SK-N-MC (cell line): ENCODE measurements at regions not wholly inside any gene's neighbourhood (a gene's known extent, or its start where the extent isn't known, plus 50 kb on each side); places are given as distances from the start of the nearest gene placed in this dataset.

ENCODE experiments used
- DNase-seq: peaks from one replicate; pipeline ENCODE4 v3.0.0-alpha.2; 2011; ENCODE audit warnings: low read depth, low spot score
- H3K27ac ChIP-seq: fragments of 200-600 bp; sonication (generic); 2 replicates; pipeline ENCODE4 v1.5.1; 2016; ENCODE audit warnings: mixed run types
- H3K36me3 ChIP-seq: fragments of 200-600 bp; sonication (generic); 2 replicates; pipeline ENCODE4 v1.6.1; 2017; ENCODE audit warnings: antibody characterized with exemption, low read length, mixed read lengths; ENCODE audit not compliant: insufficient read depth
- H3K4me3 ChIP-seq: fragments of 200-600 bp; sonication (generic); 2 replicates; pipeline ENCODE4 v1.5.1; 2016
- H3K9ac ChIP-seq: fragments of 200-600 bp; sonication (generic); 2 replicates; pipeline ENCODE4 v1.8.0; 2017; ENCODE audit warnings: mixed run types, mixed read lengths; ENCODE audit not compliant: insufficient read length
- H3K9me3 ChIP-seq: fragments of 200-600 bp; sonication (generic); 2 replicates; pipeline ENCODE4 v1.6.1; 2017; ENCODE audit warnings: low read depth, mild to moderate bottlenecking, antibody characterized with exemption, low read length, moderate library complexity, mixed read lengths
- EZH2 ChIP-seq: fragments of 200-600 bp; sonication (generic); IDR thresholded peaks from one replicate; pipeline ENCODE4 v1.6.1; 2017; ENCODE audit warnings: antibody characterized with exemption
- FOXP2 ChIP-seq: optimal IDR thresholded peaks from 2 replicates; pipeline ENCODE3; 2011; ENCODE audit warnings: mild to moderate bottlenecking, moderate library complexity; ENCODE audit not compliant: insufficient read depth; ENCODE audit errors: extremely low read length, control extremely low read depth
- POLR2AphosphoS5 ChIP-seq: IDR thresholded peaks from 2 replicates; pipeline ENCODE4 v1.6.1; 2012; ENCODE audit warnings: mild to moderate bottlenecking, low read depth, low read length, borderline replicate concordance

GRCh38 chr2:2804528-2804927 is 473.5 kb upstream of the MYT1L start:
- Histone ChIP-seq H3K9me3 (no peaks in the 10 kb centered on the region), H3K36me3 (no peaks in the 10 kb centered on the region), H3K9ac (no peak overlapping the region), H3K27ac (no peak overlapping the region), H3K4me3 (no peak overlapping the region)
- TF ChIP-seq POLR2AphosphoS5 (no peak), FOXP2 (no peak), EZH2 (no peak)
- no peak for DNase-seq

- DNase-seq: no peak
- Histone ChIP-seq H3K27ac (no peak overlapping the region), H3K9ac (no peak overlapping the region), H3K9me3 (no peaks in the 10 kb centered on the region), H3K4me3 (no peak overlapping the region), H3K36me3 (no peaks in the 10 kb centered on the region)
- no peak for TF ChIP-seq FOXP2
- TF ChIP-seq EZH2: no peak
- TF ChIP-seq POLR2AphosphoS5: no peak
Observed at GRCh38 chr2:2801458-2801857, 470.4 kb upstream of the MYT1L start.

GRCh38 chr2:2800697-2801096 is 469.6 kb upstream of the MYT1L start:
- no peak overlapping the region for H3K9ac ChIP-seq
- TF ChIP-seq EZH2: no peak
- no peak for TF ChIP-seq FOXP2
- no peak for TF ChIP-seq POLR2AphosphoS5
- no peak overlapping the region for H3K4me3 ChIP-seq
- no peaks in the 10 kb centered on the region for H3K36me3 ChIP-seq
- H3K9me3 ChIP-seq: no peaks in the 10 kb centered on the region
- DNase-seq: no peak
- H3K27ac ChIP-seq: no peak overlapping the region

- H3K4me3 ChIP-seq: no peak overlapping the region
- TF ChIP-seq FOXP2 (no peak), POLR2AphosphoS5 (no peak), EZH2 (no peak)
- no peaks in the 10 kb centered on the region for H3K36me3 ChIP-seq
- no peak for DNase-seq
- no peak overlapping the region for H3K9ac ChIP-seq
- H3K27ac ChIP-seq: no peak overlapping the region
- H3K9me3 ChIP-seq: no peaks in the 10 kb centered on the region
Observed at GRCh38 chr2:2800001-2800400, 468.9 kb upstream of the MYT1L start.

GRCh38 chr2:2799151-2799697 is 468.1 kb upstream of the MYT1L start:
- no peak for TF ChIP-seq EZH2
- TF ChIP-seq FOXP2: no peak
- no peak for TF ChIP-seq POLR2AphosphoS5

GRCh38 chr2:2798337-2798736 is 467.3 kb upstream of the MYT1L start:
- no peak overlapping the region for H3K27ac ChIP-seq
- no peak overlapping the region for H3K9ac ChIP-seq
- H3K36me3 ChIP-seq: no peaks in the 10 kb centered on the region
- DNase-seq: no peak
- H3K4me3 ChIP-seq: no peak overlapping the region
- no peak for TF ChIP-seq POLR2AphosphoS5
- TF ChIP-seq FOXP2: no peak
- no peak for TF ChIP-seq EZH2
- H3K9me3 ChIP-seq: no peaks in the 10 kb centered on the region

More at GRCh38 chr2:2799151-2799697, 468.1 kb upstream of the MYT1L start:
- Histone ChIP-seq H3K4me3 (no peak overlapping the region), H3K36me3 (no peaks in the 10 kb centered on the region), H3K27ac (no peak overlapping the region), H3K9ac (no peak overlapping the region), H3K9me3 (no peaks in the 10 kb centered on the region)
- DNase-seq: no peak

- Histone ChIP-seq H3K9me3 (no peaks in the 10 kb centered on the region), H3K4me3 (no peak overlapping the region), H3K27ac (no peak overlapping the region), H3K9ac (no peak overlapping the region), H3K36me3 (no peaks in the 10 kb centered on the region)
- no peak for DNase-seq
- TF ChIP-seq EZH2: no peak
- no peak for TF ChIP-seq FOXP2
- TF ChIP-seq POLR2AphosphoS5: no peak
Observed at GRCh38 chr2:2797797-2798196, 466.7 kb upstream of the MYT1L start.

- TF ChIP-seq POLR2AphosphoS5 (no peak), FOXP2 (no peak), EZH2 (no peak)
- H3K36me3 ChIP-seq: no peaks in the 10 kb centered on the region
- H3K9me3 ChIP-seq: no peaks in the 10 kb centered on the region
- DNase-seq: no peak
- H3K27ac ChIP-seq: no peak overlapping the region
- H3K9ac ChIP-seq: no peak overlapping the region
- H3K4me3 ChIP-seq: no peak overlapping the region
Observed at GRCh38 chr2:2796207-2796606, 465.1 kb upstream of the MYT1L start.

GRCh38 chr2:2795438-2796091 is 464.5 kb upstream of the MYT1L start:
- Histone ChIP-seq H3K36me3 (no peaks in the 10 kb centered on the region), H3K4me3 (no peak overlapping the region), H3K9ac (no peak overlapping the region), H3K27ac (no peak overlapping the region), H3K9me3 (no peaks in the 10 kb centered on the region)
- TF ChIP-seq FOXP2: no peak
- TF ChIP-seq EZH2: no peak
- no peak for TF ChIP-seq POLR2AphosphoS5
- no peak for DNase-seq
